MCF 10A (cell line): ENCODE measurements at regions not wholly inside any gene's neighbourhood (a gene's known extent, or its start where the extent isn't known, plus 50 kb on each side); places are given as distances from the start of the nearest gene placed in this dataset.

Experiments
- BruUV-seq: library from RNA; stranded (reverse); fragments of 400-500 nt; replicated peaks from 2 replicates; lab custom pipeline; 2021; lab: Mats Ljungman, UMichigan
- CTCF ChIA-PET: fragments of 300-600 bp; sonication (Branson Sonifier 250); formaldehyde crosslinking; extraction: SDS; loops from one replicate; lab custom pipeline; 2021; ENCODE audit warnings: antibody characterized with exemption, inconsistent platforms; lab: Yijun Ruan, JAX
- POLR2A ChIA-PET: fragments of 300-600, 350-650 bp; sonication (Branson Sonifier 250); formaldehyde crosslinking; extraction: SDS; loops from one replicate; lab custom pipeline; 2020; ENCODE audit warnings: antibody characterized with exemption, inconsistent platforms; lab: Yijun Ruan, JAX
- DNase-seq: peaks from one replicate; pipeline ENCODE4 v3.0.0-alpha.2; 2018; ENCODE audit not compliant: unreplicated experiment
- H3K27ac Mint-ChIP-seq: one replicate; pipeline ENCODE4 v1.8.0; 2022; ENCODE audit warnings: mild to moderate bottlenecking, low read depth, mixed read lengths; ENCODE audit not compliant: unreplicated experiment
- H3K27me3 Mint-ChIP-seq: one replicate; pipeline ENCODE4 v1.8.0; 2022; ENCODE audit warnings: mixed read lengths; ENCODE audit not compliant: insufficient read depth, unreplicated experiment
- H3K36me3 Mint-ChIP-seq: one replicate; pipeline ENCODE4 v1.8.0; 2022; ENCODE audit warnings: mild to moderate bottlenecking, moderate library complexity, mixed read lengths; ENCODE audit not compliant: insufficient read depth, unreplicated experiment
- H3K4me1 Mint-ChIP-seq: one replicate; pipeline ENCODE4 v1.8.0; 2022; ENCODE audit warnings: mixed read lengths; ENCODE audit not compliant: insufficient read depth, unreplicated experiment
- H3K4me3 Mint-ChIP-seq: one replicate; pipeline ENCODE4 v1.8.0; 2022; ENCODE audit warnings: mild to moderate bottlenecking, moderate library complexity, mixed read lengths; ENCODE audit not compliant: unreplicated experiment
- H3K9me3 Mint-ChIP-seq: one replicate; pipeline ENCODE4 v1.8.0; 2022; ENCODE audit warnings: mixed read lengths; ENCODE audit not compliant: unreplicated experiment
- intact Hi-C: fragments of 100-400 bp; cut with micrococcal nuclease; formaldehyde crosslinking; loops from 2 replicates; pipeline ENCODE4 v1.14.1; 2022
- TF ChIP-seq, protein P1 (sequence below): fragments of 200-600 bp; IDR thresholded peaks from one replicate; pipeline ENCODE4 v1.8.0; 2022; ENCODE audit warnings: antibody characterized with exemption, mild to moderate bottlenecking; ENCODE audit not compliant: unreplicated experiment

DNA sequence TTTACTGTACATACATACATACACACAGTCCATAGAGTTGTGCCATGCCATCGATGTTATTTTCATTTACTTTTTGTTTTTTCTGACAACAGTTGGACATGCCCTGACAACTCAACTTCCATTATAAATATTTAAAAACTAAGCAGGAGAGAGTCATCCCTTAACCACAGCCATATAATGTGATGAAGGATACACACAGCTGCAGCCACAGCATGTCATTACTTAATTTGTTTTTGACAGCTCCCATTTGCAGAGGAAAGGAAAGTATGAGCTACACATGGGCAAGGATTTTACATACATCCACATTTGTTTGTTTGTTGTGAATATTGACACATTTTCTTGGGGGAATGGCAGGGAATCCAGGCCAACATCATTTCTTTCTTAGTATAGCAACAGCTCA lies 91.5 kb upstream of the TUT7 start:
- Mint-ChIP-seq H3K4me3 (no peak overlapping the region), H3K36me3 (no peaks in the 10 kb centered on the region), H3K4me1 (no peaks in the 10 kb centered on the region), H3K27ac (peak overlapping the region; percentile 28), H3K9me3 (no peaks in the 10 kb centered on the region), H3K27me3 (peaks cover 9% of the 10 kb centered on the region)
- intact Hi-C loops = no loop called here
- ChIA-PET POLR2A (interaction anchor here (0.8 to 1.2 kb wide), 2 partner anchors 9 to 11 kb away, joined by 3 read pairs; no protein-coding TSS in a partner anchor), CTCF (interaction anchor here (1.0 to 1.8 kb wide), 2 partner anchors 11 to 500 kb away, joined by 3 to 9 read pairs; no protein-coding TSS in a partner anchor)
- DNase-seq = no peak
- no TSS peak for BruUV-seq
- TF ChIP-seq, protein P1, sequence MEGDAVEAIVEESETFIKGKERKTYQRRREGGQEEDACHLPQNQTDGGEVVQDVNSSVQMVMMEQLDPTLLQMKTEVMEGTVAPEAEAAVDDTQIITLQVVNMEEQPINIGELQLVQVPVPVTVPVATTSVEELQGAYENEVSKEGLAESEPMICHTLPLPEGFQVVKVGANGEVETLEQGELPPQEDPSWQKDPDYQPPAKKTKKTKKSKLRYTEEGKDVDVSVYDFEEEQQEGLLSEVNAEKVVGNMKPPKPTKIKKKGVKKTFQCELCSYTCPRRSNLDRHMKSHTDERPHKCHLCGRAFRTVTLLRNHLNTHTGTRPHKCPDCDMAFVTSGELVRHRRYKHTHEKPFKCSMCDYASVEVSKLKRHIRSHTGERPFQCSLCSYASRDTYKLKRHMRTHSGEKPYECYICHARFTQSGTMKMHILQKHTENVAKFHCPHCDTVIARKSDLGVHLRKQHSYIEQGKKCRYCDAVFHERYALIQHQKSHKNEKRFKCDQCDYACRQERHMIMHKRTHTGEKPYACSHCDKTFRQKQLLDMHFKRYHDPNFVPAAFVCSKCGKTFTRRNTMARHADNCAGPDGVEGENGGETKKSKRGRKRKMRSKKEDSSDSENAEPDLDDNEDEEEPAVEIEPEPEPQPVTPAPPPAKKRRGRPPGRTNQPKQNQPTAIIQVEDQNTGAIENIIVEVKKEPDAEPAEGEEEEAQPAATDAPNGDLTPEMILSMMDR = no peak

DNA sequence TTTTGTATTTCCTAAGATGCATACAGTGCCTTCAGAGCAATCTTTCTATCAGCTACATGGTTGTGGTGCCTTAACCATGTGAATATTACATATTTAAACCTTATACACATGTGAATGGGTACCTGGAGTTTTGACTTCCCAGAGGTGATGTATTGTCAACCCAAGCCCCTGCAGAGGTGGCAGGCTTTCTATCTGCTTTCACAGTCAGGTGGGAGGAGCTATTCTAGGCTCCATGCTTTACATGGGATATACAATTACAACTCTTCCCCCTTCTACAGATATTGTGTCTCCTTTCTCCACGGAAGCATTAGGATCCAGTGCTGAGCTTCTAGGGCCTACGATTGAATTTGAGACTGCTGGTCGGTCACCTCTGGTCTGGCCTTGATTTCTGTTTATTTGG lies 89.8 kb upstream of the TUT7 start:
- intact Hi-C loops = no loop called here
- no peak overlapping the region for H3K27ac Mint-ChIP-seq
- no peaks in the 10 kb centered on the region for H3K9me3 Mint-ChIP-seq
- H3K4me1 Mint-ChIP-seq = no peaks in the 10 kb centered on the region
- no peaks in the 10 kb centered on the region for H3K36me3 Mint-ChIP-seq
- no peak for DNase-seq
- H3K27me3 Mint-ChIP-seq = peaks cover 9% of the 10 kb centered on the region
- H3K4me3 Mint-ChIP-seq = no peak overlapping the region
- ChIA-PET CTCF (interaction anchor here (1.6 kb wide), 1 partner anchor 9 kb away, joined by 5 read pairs; no protein-coding TSS in a partner anchor), POLR2A (interaction anchor here (0.5 to 0.6 kb wide), 2 partner anchors 29 to 674 kb away, joined by 3 read pairs; no protein-coding TSS in a partner anchor)
- BruUV-seq = no TSS peak
- TF ChIP-seq, protein P1 = no peak

DNA sequence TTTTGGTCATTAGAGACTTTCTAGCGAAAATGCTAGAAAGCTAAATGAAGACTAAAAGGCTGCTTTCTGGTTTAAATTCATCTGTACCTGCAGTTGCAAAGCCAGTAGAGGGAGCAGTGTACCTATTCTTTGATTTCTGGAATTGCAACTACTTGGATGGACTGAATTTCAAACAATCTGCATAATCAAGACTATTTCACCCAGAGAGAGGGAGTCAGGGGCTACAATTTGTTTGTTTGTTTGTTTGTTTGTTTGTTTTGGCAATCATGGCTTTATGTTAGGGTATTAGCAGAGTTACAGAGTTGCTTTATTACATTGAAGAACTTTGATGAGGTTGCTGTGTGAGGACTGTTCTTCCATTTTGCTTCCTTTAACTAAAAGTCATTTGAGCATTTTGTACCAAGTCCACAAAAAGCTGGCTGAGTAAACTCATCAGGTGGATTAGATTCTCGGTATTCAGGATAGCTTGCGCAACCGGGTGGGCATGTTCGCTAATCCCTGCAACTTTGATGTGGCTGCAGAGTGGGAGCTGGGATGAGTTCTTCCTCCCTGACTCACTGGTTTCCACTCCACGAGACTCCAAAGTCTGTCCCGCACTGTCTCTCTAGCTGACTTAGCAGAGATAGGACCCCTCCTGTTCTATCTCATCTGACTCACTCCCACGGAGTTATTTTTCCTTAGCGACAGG lies 80.0 kb upstream of the TUT7 start:
- Mint-ChIP-seq H3K36me3 (no peaks in the 10 kb centered on the region), H3K9me3 (peaks cover 7% of the 10 kb centered on the region), H3K27me3 (no peaks in the 10 kb centered on the region), H3K27ac (no peak overlapping the region), H3K4me1 (peaks cover 13% of the 10 kb centered on the region), H3K4me3 (no peak overlapping the region)
- DNase-seq = peak; percentile 56
- no TSS peak for BruUV-seq
- ChIA-PET CTCF (interaction anchor here (0.5 to 4.5 kb wide), 39 partner anchors 10 to 1402 kb away, joined by 3 to 52 read pairs (median 4); partner anchors contain the start of gene GAS1), POLR2A (interaction anchor here (0.7 to 1.7 kb wide), 10 partner anchors 12 to 898 kb away, joined by 3 to 7 read pairs (median 3); no protein-coding TSS in a partner anchor)
- intact Hi-C loops = loop anchor here (1.0 kb wide), 4 partner anchors 53 to 1229 kb away; no protein-coding TSS in a partner anchor
- TF ChIP-seq, protein P1 = peak; percentile 73

DNA sequence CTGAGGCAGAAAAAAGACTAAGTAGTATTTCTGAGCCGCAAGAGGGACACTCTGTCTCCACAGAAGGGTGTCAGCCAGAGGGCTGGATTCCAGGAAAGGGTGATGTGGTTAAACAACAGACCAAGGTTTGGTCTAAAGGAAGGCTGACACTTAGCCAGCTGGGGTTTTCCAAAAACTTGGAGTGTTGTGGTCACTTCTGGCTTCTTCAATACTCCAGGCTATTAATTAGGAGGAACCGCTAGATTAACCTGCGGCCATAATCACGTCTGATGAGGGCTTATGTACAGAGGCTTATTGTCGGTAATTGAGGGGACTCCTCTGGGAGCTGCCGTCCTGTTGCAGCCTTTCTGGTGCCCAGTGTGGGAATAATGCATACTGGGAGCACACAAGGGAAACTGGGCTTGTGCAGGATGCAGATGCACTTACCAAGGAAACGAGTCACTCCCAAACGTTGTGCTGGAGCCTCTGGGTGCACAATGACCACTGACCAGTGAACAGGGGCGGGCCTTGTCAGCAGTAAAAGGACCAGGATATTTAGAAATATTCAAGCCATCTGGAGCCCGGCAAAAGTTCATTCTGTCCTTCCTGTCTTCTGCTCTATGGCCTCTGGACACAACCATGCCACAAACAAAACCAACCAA lies 70.2 kb upstream of the TUT7 start:
- CTCF ChIA-PET = interaction anchor here (1.2 to 1.9 kb wide), 3 partner anchors 10 to 901 kb away, joined by 4 to 11 read pairs (median 5); no protein-coding TSS in a partner anchor
- BruUV-seq = no TSS peak
- DNase-seq = no peak
- POLR2A ChIA-PET = interaction anchor here (0.5 kb wide), 1 partner anchor 23 kb away, joined by 3 read pairs; no protein-coding TSS in a partner anchor
- Mint-ChIP-seq H3K27me3 (no peaks in the 10 kb centered on the region), H3K27ac (no peak overlapping the region), H3K4me1 (peaks cover 7% of the 10 kb centered on the region), H3K9me3 (peaks cover 7% of the 10 kb centered on the region), H3K36me3 (no peaks in the 10 kb centered on the region), H3K4me3 (no peak overlapping the region)
- TF ChIP-seq, protein P1 = no peak
- intact Hi-C loops = no loop called here
